HG03097 (cell line): ENCODE measurements at regions not wholly inside any gene's neighbourhood (a gene's known extent, or its start where the extent isn't known, plus 50 kb on each side); places are given as distances from the start of the nearest gene placed in this dataset.
A peak's percentile ranks its signal among the peaks of the same experiment; 100 is the strongest.

Experiments used
- ATAC-seq: cut with Tn5 transposase; IDR thresholded peaks from one replicate; pipeline ENCODE4 v1.9.1; 2021; ENCODE audit not compliant: unreplicated experiment, low FRiP score

DNA sequence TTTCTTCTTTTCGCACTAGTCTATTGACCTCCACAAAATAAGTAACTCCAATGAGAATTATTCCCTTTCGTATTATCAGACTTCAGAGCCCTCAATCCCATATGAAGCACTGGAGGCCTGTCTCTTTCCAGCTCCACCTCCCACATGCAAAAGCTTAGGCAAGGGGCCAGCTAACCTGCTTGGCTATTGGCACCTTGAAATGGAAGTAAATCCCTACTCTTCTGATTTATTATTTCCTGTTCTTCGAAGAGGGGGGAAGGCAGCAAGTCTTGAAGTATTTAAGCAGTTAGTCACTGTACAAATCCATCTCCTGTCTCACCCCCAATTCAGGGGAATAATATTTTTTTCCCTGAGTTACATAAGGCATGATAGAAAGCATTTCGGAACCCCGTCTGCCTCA is 577.8 kb downstream of the MAFB start:
- ATAC-seq = no peak

DNA sequence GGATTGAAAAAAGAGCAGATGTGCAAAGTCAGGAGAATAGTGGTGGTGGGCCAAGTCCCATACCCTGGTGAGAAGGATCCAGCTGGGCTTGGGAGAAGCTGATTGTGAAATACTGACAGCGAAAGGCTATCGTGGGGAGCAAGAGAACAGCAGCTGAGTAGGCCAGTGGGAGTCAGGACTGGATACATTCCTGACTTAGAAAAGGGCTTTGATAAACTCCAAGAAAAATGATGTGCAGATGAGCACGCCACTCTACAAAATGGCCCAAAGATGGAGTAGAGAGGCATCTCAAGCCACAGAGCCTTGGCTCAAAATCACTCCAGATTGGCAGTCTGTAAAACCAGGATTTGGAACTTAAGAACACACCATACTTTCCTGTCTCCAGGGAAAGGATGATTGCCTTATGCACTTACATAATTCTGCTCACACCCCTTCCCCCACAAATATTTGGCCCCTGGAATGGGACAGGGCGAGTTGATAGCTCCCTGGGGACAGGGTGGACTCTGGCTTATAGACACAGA is 578.7 kb downstream of the MAFB start:
- no peak for ATAC-seq

- ATAC-seq = no peak
Observed at GRCh38 chr20:40109136-40109535, 579.9 kb downstream of the MAFB start.

DNA sequence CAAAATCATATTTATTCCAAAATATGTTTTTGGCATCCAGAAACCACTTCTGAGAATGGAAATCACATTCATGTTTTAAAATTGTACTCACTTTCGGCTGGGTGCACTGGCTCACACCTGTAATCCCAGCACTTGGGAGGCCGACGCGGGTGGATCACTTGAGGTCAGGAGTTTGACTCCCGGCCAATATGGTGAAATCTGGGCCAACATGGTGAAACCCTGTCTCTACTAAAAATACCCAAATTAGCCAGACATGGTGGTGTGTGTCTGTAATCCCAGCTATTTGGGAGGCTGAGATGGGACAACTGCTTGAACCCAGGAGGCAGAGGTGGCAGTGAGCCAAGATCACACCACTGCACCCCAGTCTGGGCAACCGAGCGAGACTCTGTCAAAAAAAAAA is 580.7 kb downstream of the MAFB start:
- ATAC-seq = no peak

GRCh38 chr20:40104959-40105358 is 584.1 kb downstream of the MAFB start:
- no peak for ATAC-seq

- no peak for ATAC-seq
Observed at GRCh38 chr20:40103420-40103819, 585.6 kb downstream of the MAFB start.

GRCh38 chr20:40101560-40101959 is 587.5 kb downstream of the MAFB start:
- no peak for ATAC-seq

DNA sequence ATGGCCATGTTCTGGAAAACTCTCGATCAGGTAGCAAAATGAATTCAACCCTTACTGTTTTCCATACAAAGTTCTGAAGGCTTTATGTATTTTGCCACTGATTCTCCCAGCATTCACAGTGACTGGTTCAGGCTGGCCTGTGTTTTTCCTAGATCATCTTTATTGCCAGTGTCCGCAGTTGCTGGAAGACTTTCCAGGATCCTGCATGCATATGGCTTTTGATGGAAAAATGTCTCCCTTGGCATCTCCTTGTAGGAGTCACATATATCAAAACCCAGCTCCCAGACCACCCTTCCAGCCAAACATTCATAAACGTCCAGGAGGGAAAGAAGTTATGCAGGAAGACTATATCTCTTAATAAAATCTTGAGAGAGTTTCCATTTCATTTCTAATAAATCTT is 588.8 kb downstream of the MAFB start:
- ATAC-seq = no peak

- no peak for ATAC-seq
Observed at GRCh38 chr20:40090236-40090635, 598.8 kb downstream of the MAFB start.

DNA sequence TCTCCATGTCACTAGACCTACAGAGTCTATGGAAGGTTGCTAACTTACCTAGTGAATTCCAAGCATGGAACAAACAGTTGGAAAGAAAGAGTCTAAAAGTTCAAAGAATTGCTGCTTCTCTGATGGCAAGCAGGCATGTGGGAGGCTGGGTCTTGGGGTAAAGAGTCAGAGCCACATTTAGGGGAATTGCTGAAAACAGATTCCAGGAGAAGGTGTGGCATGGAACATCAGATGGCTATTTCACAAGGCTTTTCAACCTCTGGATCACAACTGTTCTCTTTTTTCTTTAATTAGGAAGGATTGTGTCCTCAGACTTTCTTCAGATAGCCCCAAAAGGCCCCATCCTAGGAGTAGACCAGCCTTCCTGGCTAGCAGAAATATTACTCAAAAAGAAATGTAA is 601.5 kb downstream of the MAFB start:
- no peak for ATAC-seq

DNA sequence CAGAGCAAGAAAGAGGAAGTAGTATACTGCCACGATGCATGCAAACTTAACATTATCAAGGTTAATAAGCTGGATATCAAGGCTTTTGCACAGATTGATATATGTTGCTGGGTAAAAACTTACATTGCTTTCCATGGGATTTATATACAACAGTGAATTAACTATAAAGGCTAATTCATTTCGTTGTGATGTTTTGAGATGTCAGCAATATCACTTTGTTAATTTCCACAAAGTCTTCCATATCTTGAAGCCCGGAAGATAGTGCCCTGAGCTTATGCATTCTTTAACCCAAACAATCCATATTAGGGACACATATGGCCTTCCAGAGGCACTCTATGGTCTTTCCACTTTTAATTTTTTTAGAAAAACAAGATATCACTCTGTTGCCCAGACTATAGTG is 603.5 kb downstream of the MAFB start:
- ATAC-seq = no peak

- ATAC-seq = peak; percentile 12
Observed at GRCh38 chr20:40082436-40082835, 606.6 kb downstream of the MAFB start.

DNA sequence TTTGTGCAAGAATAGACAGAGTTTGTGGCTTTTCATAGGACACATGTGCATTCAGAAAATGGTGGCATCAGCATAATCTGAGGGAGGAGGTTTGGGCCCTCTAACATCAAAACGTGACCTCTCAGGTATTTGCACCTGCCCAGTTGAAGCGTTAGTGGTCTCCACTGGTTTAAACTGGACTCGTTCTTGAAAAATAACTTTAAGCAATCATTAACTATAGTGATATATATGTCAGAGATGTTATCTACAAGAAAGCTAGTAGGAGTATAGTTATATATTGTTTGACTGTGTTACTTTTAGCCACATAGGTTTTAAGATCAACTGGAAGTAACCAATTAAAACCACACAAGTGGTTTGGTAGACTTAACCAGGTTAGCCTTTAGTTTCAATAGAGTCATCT is 607.4 kb downstream of the MAFB start:
- ATAC-seq = peak; percentile 65

DNA sequence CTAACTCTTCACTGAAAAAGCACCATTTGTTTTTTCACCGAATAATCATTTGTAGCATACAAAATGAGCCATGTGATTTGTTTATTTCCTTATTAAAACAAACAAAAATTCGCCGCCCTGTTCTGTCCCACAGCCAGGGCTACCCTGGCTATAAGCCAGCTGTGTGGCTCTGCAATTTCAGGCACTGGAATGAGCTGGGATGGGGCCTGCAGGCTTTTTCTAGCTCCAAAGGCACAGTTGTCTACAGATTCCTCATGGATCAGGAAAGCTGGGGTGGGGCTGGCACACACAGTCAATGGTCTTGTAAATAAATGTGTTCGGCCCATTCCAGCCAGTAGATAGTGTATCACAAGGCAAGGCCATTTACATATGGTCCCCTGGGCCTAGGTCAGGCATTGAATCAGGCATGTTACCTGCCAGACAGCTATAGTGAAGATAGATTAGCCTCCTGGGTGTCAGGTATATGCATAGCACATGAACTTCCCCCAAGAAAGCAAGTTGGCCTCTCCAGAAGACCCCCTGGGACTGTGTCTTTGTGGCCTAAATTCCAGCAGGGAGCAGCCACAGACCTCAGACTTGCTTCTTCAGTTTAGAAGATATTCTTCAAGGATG is 608.9 kb downstream of the MAFB start:
- no peak for ATAC-seq

DNA sequence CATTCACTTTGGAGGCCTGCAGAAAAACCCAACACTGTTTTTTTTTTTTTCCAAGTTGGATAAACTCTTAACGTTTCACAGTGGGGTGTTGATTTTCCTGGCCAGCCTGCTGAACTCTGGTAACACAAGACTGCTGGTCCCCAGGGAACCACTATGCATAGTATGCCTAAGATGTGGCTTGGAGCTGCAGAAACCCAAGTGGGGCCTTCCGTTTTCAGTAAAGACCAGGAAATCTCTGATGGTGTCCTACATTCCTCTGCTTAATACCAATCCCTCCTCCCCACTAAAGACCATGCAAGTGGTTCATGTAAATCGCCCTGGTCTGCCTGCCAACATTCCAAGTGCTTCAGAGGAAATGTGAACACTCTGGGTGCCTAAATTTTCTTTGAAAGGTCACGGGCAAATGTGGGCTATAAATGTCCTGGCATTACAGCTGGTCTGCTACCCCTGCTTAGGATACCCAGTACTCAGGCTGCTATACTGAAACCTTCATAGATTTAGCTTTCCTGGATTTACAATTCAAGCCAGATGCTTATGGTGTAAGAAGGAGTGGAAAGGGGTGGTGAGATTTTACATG is 615.4 kb downstream of the MAFB start:
- no peak for ATAC-seq

GRCh38 chr20:40072907-40073306 is 616.1 kb downstream of the MAFB start:
- ATAC-seq = no peak

- no peak for ATAC-seq
Observed at GRCh38 chr20:40056171-40056570, 632.9 kb downstream of the MAFB start.

GRCh38 chr20:40055711-40056110 is 633.3 kb downstream of the MAFB start:
- ATAC-seq = no peak

- no peak for ATAC-seq
Observed at GRCh38 chr20:40054311-40054710, 634.7 kb downstream of the MAFB start.

DNA sequence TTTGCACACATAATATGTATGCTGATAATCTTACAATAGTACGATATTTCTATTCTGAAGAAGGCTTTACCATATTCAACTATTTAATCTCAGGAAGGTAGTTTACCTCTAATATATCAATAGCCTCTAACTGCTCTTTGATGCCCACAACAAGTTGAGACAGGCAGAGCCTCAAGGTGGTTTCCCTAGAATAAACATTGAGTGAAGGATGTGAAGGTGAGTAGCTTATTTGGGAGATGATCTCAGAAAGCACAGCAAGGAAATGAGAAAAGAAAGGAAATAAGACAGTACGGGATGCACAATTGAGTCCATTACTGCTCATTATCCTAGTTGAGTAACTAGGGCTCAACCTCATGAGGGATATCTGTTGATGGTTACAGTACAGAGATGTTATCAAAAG is 638.4 kb downstream of the MAFB start:
- no peak for ATAC-seq

DNA sequence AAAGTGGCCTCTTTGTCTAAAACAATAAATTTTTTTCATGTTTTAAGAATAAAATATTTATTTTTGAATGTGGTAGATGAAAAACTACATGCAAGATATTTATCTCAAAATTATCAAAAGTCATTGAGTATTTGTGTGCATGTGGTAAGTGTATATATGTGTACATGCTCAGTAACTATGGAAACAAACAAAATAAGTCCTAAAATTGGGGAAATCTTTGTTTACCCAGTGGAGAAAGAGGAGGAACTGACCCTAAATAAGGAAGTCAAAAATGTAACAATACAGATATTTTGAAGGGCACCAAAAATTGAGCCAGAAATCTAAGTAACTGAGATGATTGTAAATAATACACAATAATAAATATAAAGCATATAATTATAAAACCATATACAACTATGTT is 639.2 kb downstream of the MAFB start:
- no peak for ATAC-seq

GRCh38 chr20:40046703-40047102 is 642.3 kb downstream of the MAFB start:
- no peak for ATAC-seq

- ATAC-seq = no peak
Observed at GRCh38 chr20:40037511-40037910, 651.5 kb downstream of the MAFB start.
